CD4-positive, alpha-beta T cell treated with Interleukin-15 for 4 hours (primary cell): ENCODE measurements at regions not wholly inside any gene's neighbourhood (a gene's known extent, or its start where the extent isn't known, plus 50 kb on each side); places are given as distances from the start of the nearest gene placed in this dataset.
"Not testable (repeated sequence)": the region's sequence is repeated elsewhere in the genome, so short reads cannot be mapped to it uniquely, and the experiment has no call there.

ENCODE experiments used
- DNase-seq: peaks from one replicate; pipeline ENCODE4 v3.0.0-alpha.2; 2020; ENCODE audit warnings: low spot score

GRCh38 chr4:17008834-17009345 lies 110.4 kb upstream of the LDB2 start:
- no peak for DNase-seq

DNA sequence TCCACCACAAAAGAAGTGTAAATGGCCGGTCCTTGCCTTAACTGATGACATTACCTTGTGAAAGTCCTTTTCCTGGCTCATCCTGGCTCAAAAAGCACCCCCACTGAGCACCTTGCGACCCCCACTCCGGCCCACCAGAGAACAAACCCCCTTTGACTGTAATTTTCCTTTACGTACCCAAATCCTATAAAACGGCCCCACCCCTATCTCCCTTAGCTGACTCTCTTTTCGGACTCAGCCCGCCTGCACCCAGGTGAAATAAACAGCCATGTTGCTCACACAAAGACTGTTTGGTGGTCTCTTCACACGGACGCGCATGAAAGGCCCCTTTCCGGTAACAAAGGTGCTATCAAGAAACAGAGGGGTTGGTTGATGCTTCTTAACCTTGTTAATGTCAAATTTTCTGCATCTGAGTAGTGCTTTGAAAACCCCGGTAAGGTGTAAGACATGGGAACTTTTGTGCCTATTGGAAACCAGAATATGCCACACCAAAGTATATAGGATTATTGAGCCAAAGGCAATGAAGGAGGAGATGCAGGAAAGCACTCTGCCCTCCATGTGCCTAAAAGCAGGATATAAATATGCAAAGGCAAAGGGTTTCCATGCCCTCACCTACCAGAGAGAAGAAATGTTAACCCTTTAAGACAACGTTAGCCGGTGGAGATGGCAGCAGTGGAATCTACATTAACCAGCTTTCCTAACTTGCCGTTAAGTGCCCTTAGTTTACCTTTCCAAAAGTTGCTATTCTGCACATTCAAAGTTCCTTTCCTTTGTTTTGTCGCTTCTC lies 105.4 kb upstream of the LDB2 start:
- not testable (repeated sequence) for DNase-seq

DNA sequence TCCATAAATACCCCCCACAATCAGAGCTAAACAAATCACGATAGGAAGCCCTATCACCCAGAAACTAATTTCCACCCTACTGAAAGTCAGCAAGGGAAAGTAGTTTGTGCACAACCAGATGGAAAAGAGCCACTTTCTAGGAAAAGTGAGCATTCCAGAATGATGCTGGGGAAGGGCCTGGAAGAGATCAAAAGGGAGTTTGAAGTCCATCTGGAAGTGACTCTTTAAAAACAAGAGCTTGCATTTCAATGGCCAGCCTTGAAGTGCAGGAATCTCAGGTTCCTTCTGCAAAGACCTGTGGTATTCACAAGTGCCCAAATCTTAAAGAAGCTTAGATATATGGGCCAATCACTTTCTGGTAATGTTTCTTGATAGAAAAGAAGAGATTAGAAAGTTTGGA lies 97.0 kb upstream of the LDB2 start:
- DNase-seq = no peak

DNA sequence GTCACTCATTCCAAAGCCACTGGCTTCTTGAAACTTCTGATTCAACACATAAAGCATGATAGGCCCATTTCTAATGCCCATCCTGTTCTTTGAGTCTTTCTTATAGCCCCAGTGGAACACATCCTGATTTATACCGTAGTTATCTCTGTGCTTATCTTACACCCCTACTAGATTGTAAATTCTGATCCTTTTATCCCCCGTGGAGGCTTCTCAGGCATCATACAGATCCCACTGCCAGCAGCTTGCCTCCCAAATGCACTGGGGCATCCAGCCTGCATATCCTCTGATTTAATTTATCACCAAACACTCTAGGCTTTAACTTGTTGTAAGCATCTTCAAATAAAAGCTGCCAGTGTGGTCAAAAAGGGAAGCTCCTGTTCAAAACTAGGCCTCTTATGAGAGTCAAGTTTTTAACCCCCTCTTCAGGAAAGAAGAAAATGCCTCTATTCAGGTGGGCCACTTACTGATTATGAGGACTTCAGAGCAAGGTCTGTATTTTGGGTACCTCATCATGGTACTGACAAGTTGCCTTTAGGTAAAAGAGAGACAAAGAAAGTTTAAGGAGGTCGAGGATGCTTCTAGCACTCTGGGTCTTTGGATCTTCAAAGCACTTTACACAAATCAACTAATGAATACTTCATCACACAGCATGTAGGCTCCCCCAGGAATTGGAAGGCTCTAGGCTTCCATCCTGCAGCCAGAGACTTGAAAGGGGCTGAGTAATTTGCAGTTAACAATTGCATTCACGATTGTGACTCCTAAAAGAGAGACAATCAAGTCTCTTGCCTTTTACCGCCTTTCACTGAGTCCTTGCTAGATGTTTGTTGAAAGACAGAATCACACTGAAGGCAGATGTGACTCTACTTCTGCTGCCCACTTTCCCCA lies 95.8 kb upstream of the LDB2 start:
- no peak for DNase-seq

DNA sequence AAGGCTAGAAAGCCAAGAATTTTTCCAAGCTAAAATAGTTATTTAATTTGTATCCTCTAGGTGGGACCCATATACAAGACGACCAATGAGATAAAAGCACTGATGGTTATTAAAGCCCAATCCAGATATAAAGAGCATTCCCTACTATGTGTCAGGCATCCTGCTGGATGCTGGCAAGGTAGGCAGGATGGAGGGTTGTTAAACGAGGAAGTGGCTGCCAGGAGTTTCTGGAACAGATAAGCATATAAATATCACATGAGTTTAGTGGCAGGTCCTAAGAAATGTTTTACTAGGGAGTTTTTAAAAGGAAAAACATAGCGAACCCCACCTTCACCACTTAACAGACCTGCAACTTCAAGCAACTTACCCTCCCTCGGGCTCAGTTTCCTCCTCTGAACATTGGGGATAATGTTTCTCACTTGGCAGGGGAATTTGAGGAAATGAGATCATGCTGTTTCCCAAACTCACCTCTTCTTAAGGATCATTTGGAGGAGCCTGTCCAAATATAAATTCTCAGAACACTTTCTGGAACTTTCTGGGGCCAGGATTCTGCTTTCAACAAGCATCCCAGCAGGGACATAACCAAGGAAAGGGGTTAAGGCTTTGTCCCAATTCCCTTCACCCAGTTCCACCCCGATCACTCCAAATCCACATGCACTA lies 94.3 kb upstream of the LDB2 start:
- DNase-seq = no peak

GRCh38 chr4:16991450-16991849 lies 93.0 kb upstream of the LDB2 start:
- no peak for DNase-seq

DNA sequence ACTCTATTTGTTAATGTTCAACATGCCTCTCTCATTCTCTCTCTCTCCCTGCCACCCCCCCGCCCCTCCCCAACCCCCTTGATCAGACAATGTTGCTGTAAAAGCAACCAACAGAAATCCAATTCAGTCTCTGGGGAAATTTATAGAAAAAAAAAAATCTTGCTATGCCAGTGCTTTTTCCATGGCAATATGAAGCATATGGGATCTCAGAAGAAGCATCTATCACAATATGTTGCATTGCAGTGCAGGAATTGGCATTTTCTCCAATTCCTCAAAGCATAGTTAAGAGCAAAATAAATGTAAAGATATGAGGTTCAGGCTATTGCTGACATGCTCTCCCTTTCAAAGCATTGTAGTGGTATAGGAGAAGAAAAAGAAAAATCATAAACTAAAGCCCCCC lies 90.9 kb upstream of the LDB2 start:
- no peak for DNase-seq

- DNase-seq = no peak
Observed at GRCh38 chr4:16988814-16989213, 90.4 kb upstream of the LDB2 start.

DNA sequence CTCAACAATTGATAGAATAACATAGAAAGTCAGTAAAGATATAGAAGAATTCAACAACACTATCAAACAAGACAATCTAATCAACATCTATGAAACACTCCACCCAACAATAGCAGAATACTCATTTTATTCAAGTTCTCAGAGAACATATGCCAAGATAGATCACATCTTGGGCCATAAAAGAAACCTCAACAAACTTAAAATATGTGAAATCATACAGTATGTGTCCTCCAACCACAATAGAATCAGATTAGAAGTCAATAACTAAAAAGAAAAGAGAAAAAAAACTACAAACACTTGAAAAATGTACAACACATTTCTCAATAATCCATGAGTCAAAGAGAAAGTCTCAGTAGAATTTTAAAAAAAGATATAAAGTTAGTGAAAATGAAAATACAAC lies 78.6 kb upstream of the LDB2 start:
- no peak for DNase-seq

- DNase-seq = no peak
Observed at GRCh38 chr4:16969696-16970135, 71.3 kb upstream of the LDB2 start.

- no peak for DNase-seq
Observed at GRCh38 chr4:16967722-16968121, 69.3 kb upstream of the LDB2 start.

- no peak for DNase-seq
Observed at GRCh38 chr4:16959305-16959704, 60.9 kb upstream of the LDB2 start.

- no peak for DNase-seq
Observed at GRCh38 chr4:16952896-16953630, 54.6 kb upstream of the LDB2 start.

- no peak for DNase-seq
Observed at GRCh38 chr4:16952462-16952871, 54.0 kb upstream of the LDB2 start.
